H9 (cell line): ENCODE measurements at regions not wholly inside any gene's neighbourhood (a gene's known extent, or its start where the extent isn't known, plus 50 kb on each side); places are given as distances from the start of the nearest gene placed in this dataset.

ENCODE experiments used
- DNase-seq: peaks from one replicate; pipeline ENCODE4 v3.0.0-alpha.2; 2017
- H2AFZ ChIP-seq: one replicate; pipeline ENCODE4 v1.6.1; 2013; ENCODE audit warnings: mild to moderate bottlenecking, low read length, control low read depth, moderate library complexity
- H2AK5ac ChIP-seq: 2 replicates; pipeline ENCODE4 v1.6.1; 2013; ENCODE audit warnings: low read length, control low read depth, mixed read lengths; ENCODE audit not compliant: insufficient read length
- H2BK120ac ChIP-seq: one replicate; pipeline ENCODE4 v1.6.1; 2013; ENCODE audit warnings: low read depth, mild to moderate bottlenecking, low read length, control low read depth, inconsistent platforms; ENCODE audit not compliant: poor library complexity, severe bottlenecking
- H2BK12ac ChIP-seq: 2 replicates; pipeline ENCODE4 v1.6.1; 2013; ENCODE audit warnings: low read length, control low read depth, mixed read lengths, low read depth; ENCODE audit not compliant: insufficient read length
- H2BK15ac ChIP-seq: 2 replicates; pipeline ENCODE4 v1.6.1; 2013; ENCODE audit warnings: low read depth, low read length, control low read depth
- H2BK20ac ChIP-seq: one replicate; pipeline ENCODE4 v1.6.1; 2013; ENCODE audit warnings: low read depth, mild to moderate bottlenecking, low read length, control low read depth, inconsistent platforms; ENCODE audit not compliant: poor library complexity, severe bottlenecking
- H2BK5ac ChIP-seq: 2 replicates; pipeline ENCODE4 v1.6.1; 2013; ENCODE audit warnings: low read length, control low read depth, mixed read lengths; ENCODE audit not compliant: insufficient read length
- H3K14ac ChIP-seq: 2 replicates; pipeline ENCODE4 v1.6.1; 2013; ENCODE audit warnings: low read length, control low read depth; ENCODE audit not compliant: insufficient read depth
- H3K18ac ChIP-seq: 2 replicates; pipeline ENCODE4 v1.6.1; 2013; ENCODE audit warnings: low read depth, mild to moderate bottlenecking, mixed read lengths, low read length, control low read depth; ENCODE audit not compliant: insufficient read length
- H3K23ac ChIP-seq: 2 replicates; pipeline ENCODE4 v1.6.1; 2013; ENCODE audit warnings: low read length, control low read depth, mixed read lengths, low read depth; ENCODE audit not compliant: insufficient read length
- H3K23me2 ChIP-seq: 2 replicates; pipeline ENCODE4 v1.6.1; 2013; ENCODE audit warnings: low read depth, mild to moderate bottlenecking, mixed read lengths, low read length, control low read depth; ENCODE audit not compliant: insufficient read length, poor library complexity, severe bottlenecking
- H3K27ac ChIP-seq: 2 replicates; pipeline ENCODE4 v1.5.1; 2013; ENCODE audit warnings: low read length, control low read depth, mixed read lengths, low read depth; ENCODE audit not compliant: insufficient read length
- H3K27me3 ChIP-seq: 2 replicates; pipeline ENCODE4 v1.6.1; 2013; ENCODE audit warnings: low read length, control low read depth, inconsistent platforms; ENCODE audit not compliant: insufficient read depth
- H3K4ac ChIP-seq: 2 replicates; pipeline ENCODE4 v1.6.1; 2013; ENCODE audit warnings: low read depth, mild to moderate bottlenecking, control low read depth, inconsistent platforms, low read length, moderate library complexity
- H3K4me1 ChIP-seq: 2 replicates; pipeline ENCODE4 v1.6.1; 2013; ENCODE audit warnings: low read length, control low read depth, inconsistent platforms; ENCODE audit not compliant: insufficient read depth
- H3K4me2 ChIP-seq: 2 replicates; pipeline ENCODE4 v1.6.1; 2013; ENCODE audit warnings: low read length, control low read depth, mixed read lengths; ENCODE audit not compliant: insufficient read length, insufficient read depth
- H3K56ac ChIP-seq: 2 replicates; pipeline ENCODE4 v1.6.1; 2013; ENCODE audit warnings: low read depth, mild to moderate bottlenecking, mixed read lengths, low read length, control low read depth; ENCODE audit not compliant: insufficient read length
- H3K79me1 ChIP-seq: 2 replicates; pipeline ENCODE4 v1.6.1; 2013; ENCODE audit warnings: low read depth, mild to moderate bottlenecking, moderate library complexity, low read length, control low read depth, inconsistent platforms; ENCODE audit not compliant: insufficient read depth, poor library complexity, severe bottlenecking
- H3K79me2 ChIP-seq: 2 replicates; pipeline ENCODE4 v1.6.1; 2013; ENCODE audit warnings: low read length, control low read depth, inconsistent platforms; ENCODE audit not compliant: insufficient read depth
- H3K9ac ChIP-seq: 2 replicates; pipeline ENCODE4 v1.6.1; 2013; ENCODE audit warnings: low read length, control low read depth, mixed read lengths; ENCODE audit not compliant: insufficient read length; ENCODE audit errors: extremely low read depth
- H3K9me3 ChIP-seq: one replicate; pipeline ENCODE4 v1.6.1; 2013; ENCODE audit warnings: low read depth, low read length, inconsistent platforms; ENCODE audit not compliant: control insufficient read depth
- H3T11ph ChIP-seq: one replicate; pipeline ENCODE4 v1.6.1; 2013; ENCODE audit warnings: mild to moderate bottlenecking, low read length, control low read depth, inconsistent platforms
- H4K20me1 ChIP-seq: one replicate; pipeline ENCODE4 v1.6.1; 2013; ENCODE audit not compliant: control insufficient read depth, insufficient read length, insufficient read depth
- H4K5ac ChIP-seq: 2 replicates; pipeline ENCODE4 v1.6.1; 2013; ENCODE audit warnings: low read depth, mild to moderate bottlenecking, mixed read lengths, low read length, control low read depth; ENCODE audit not compliant: insufficient read length
- H4K8ac ChIP-seq: replicated peaks from 2 replicates; pipeline ENCODE4 v1.6.1; 2013; ENCODE audit warnings: low read length, control low read depth, mixed read lengths, low read depth; ENCODE audit not compliant: insufficient read length
- H4K91ac ChIP-seq: 2 replicates; pipeline ENCODE4 v1.6.1; 2013; ENCODE audit warnings: low read depth, mild to moderate bottlenecking, moderate library complexity, mixed read lengths, low read length, control low read depth; ENCODE audit not compliant: insufficient read length
- H3K27ac Mint-ChIP-seq, 3 experiments: 2 replicates in 2 of 3; 3 replicates in 1 of 3; pipeline ENCODE4 v1.8.0; 2020 to 2021; ENCODE audit warnings: mixed read lengths in 3 of 3, mild to moderate bottlenecking in 1 of 3, moderate library complexity in 1 of 3
- H3K27me3 Mint-ChIP-seq: 2 replicates; pipeline ENCODE4 v1.8.0; 2021; ENCODE audit warnings: low read depth, mild to moderate bottlenecking, moderate library complexity, mixed read lengths
- H3K36me3 Mint-ChIP-seq, 3 experiments: 2 replicates in 2 of 3; 3 replicates in 1 of 3; pipeline ENCODE4 v1.8.0; 2020 to 2021; ENCODE audit warnings: low read depth in 3 of 3, mixed read lengths in 3 of 3; ENCODE audit not compliant: insufficient read depth in 1 of 3
- H3K4me1 Mint-ChIP-seq, 2 experiments: 2 replicates each; pipeline ENCODE4 v1.8.0; 2020; ENCODE audit warnings: mixed read lengths in 2 of 2
- H3K4me3 Mint-ChIP-seq, 2 experiments: 2 replicates in 1 of 2; 3 replicates in 1 of 2; pipeline ENCODE4 v1.8.0; 2020 to 2021; ENCODE audit warnings: mild to moderate bottlenecking in 2 of 2, mixed read lengths in 2 of 2, moderate library complexity in 1 of 2
- H3K9me3 Mint-ChIP-seq, 2 experiments: 2 replicates in 1 of 2; 3 replicates in 1 of 2; pipeline ENCODE4 v1.8.0; 2020; ENCODE audit warnings: mild to moderate bottlenecking in 2 of 2, mixed read lengths in 2 of 2, moderate library complexity in 1 of 2
- WGBS: extraction: QIAGEN DNeasy Blood & Tissue Kit; methylation state at CpG from one replicate; pipeline ENCODE4 v1.1.7; 2013; ENCODE audit warnings: missing lambda C conversion rate, low lambda C conversion rate, mixed read lengths; ENCODE audit not compliant: insufficient read length; ENCODE audit errors: extremely low coverage; 5-methylcytosine and 5-hydroxymethylcytosine counted together
- TF ChIP-seq, protein P1 (sequence below): fragments of 200-600 bp; sonication (generic); conservative IDR thresholded peaks from 3 replicates; pipeline ENCODE4 v1.8.0; 2021; ENCODE audit warnings: antibody characterized with exemption, mild to moderate bottlenecking

DNA sequence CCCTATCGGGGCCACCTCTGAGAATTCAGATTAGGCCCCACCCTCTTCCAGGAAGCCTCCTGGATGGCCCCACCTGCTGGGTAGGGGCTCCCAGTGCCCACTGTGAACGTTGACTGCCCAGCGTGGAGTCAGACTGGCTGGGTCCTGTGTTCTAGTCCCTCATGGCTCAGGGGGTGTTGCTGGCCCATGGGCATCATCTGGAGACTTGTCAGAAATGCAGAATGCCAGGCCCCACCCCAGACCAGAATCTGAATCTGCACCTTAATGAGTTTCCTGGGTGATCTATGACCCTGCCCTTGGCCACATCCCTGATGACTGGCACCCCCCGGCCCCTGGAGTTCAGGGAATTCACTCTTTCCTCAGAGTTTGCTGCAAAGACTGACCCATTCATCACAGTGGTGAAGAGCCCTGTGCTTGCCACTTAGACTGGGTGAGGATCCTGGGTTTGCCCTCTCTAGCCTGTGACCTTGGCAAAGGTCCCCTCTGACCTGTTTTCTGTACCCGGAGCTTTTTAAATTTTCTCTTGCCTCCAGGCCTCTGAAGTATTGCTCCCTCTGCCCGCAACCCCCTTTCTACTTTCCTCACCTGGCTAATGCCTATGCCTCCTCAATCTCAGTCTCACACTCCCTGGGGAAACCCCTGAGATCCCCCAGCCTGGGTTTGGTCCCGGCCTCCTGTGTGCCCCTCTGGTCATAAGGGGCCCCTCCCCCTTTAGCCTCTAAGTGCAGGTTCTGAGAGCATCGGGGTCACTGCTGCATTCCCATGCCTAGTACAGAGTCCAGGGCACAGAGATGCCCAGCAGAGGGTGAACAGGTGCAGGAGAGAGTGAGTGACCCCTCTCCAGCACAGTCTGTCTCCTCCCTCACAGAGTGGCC lies 184.2 kb downstream of the MATN1 start:
- H3K23ac ChIP-seq = no peak overlapping the region
- peak overlapping the region in 1 of 3 experiments; percentile 40; a peak in 1 of 7 replicates for H3K27ac Mint-ChIP-seq
- H2AK5ac ChIP-seq = no peak overlapping the region
- H3K79me2 ChIP-seq = no peaks in the 10 kb centered on the region
- no peaks in the 10 kb centered on the region for H3K9me3 ChIP-seq
- peaks cover 0 to 7% of the 10 kb centered on the region in 2 experiments; a peak in 2 of 4 replicates for H3K4me1 Mint-ChIP-seq
- no peaks in the 10 kb centered on the region for H3K79me1 ChIP-seq
- no peak overlapping the region for H3K14ac ChIP-seq
- DNase-seq = no peak
- H3K36me3 Mint-ChIP-seq = no peaks in the 10 kb centered on the region; a peak in 1 of 7 replicates
- no peaks in the 10 kb centered on the region for H3K4me1 ChIP-seq
- H3T11ph ChIP-seq = no peak overlapping the region
- no peaks in the 10 kb centered on the region for H3K27me3 ChIP-seq
- no CpG with 5 or more reads among the region's 8 CpGs for WGBS
- no peak overlapping the region for H4K8ac ChIP-seq
- no peak overlapping the region for H2AFZ ChIP-seq
- H2BK12ac ChIP-seq = no peak overlapping the region
- no peak overlapping the region for H3K18ac ChIP-seq
- peaks cover 8 to 9% of the 10 kb centered on the region in 2 experiments; a peak in 3 of 5 replicates for H3K9me3 Mint-ChIP-seq
- H4K20me1 ChIP-seq = no peaks in the 10 kb centered on the region
- H3K4ac ChIP-seq = no peak overlapping the region
- no peaks in the 10 kb centered on the region for H3K23me2 ChIP-seq
- no peak overlapping the region for H4K91ac ChIP-seq
- H4K5ac ChIP-seq = no peak overlapping the region
- no peak overlapping the region for H2BK15ac ChIP-seq
- H2BK5ac ChIP-seq = no peak overlapping the region
- no peak overlapping the region for H2BK120ac ChIP-seq
- TF ChIP-seq, protein P1, sequence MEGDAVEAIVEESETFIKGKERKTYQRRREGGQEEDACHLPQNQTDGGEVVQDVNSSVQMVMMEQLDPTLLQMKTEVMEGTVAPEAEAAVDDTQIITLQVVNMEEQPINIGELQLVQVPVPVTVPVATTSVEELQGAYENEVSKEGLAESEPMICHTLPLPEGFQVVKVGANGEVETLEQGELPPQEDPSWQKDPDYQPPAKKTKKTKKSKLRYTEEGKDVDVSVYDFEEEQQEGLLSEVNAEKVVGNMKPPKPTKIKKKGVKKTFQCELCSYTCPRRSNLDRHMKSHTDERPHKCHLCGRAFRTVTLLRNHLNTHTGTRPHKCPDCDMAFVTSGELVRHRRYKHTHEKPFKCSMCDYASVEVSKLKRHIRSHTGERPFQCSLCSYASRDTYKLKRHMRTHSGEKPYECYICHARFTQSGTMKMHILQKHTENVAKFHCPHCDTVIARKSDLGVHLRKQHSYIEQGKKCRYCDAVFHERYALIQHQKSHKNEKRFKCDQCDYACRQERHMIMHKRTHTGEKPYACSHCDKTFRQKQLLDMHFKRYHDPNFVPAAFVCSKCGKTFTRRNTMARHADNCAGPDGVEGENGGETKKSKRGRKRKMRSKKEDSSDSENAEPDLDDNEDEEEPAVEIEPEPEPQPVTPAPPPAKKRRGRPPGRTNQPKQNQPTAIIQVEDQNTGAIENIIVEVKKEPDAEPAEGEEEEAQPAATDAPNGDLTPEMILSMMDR = no peak
- H2BK20ac ChIP-seq = no peak overlapping the region
- H3K27me3 Mint-ChIP-seq = peaks cover 2% of the 10 kb centered on the region
- H3K27ac ChIP-seq = no peak overlapping the region
- H3K56ac ChIP-seq = no peak overlapping the region
- H3K4me3 Mint-ChIP-seq = no peak overlapping the region
- no peak overlapping the region for H3K4me2 ChIP-seq
- no peak overlapping the region for H3K9ac ChIP-seq
